ENCODE measurements at regions not wholly inside any gene's neighbourhood (a gene's known extent, or its start where the extent isn't known, plus 50 kb on each side); places are given as distances from the start of the nearest gene placed in this dataset.

GRCh38 chr2:72004976-72005375 lies 142.7 kb downstream of the CYP26B1 start:
- no peaks in the 10 kb centered on the region for H3K36me3 ChIP-seq
- no peaks in the 10 kb centered on the region for H3K9me3 ChIP-seq
- intact Hi-C loops (cut with DNase I; ENCODE audit: low total_unique reads): no loop called here
- peaks cover 0 to 7% (median 0%) of the 10 kb centered on the region in 4 donors for H3K4me1 ChIP-seq
- H3K27me3 ChIP-seq: peaks cover 0 to 21% (median 0%) of the 10 kb centered on the region in 3 donors
- no peak overlapping the region for H3K27ac ChIP-seq
- no peak overlapping the region for H3K4me3 ChIP-seq
- TF ChIP-seq EP300 (IDR thresholded peaks at IDR 0.05) (no peak), POLR2A (IDR thresholded peaks at IDR 0.05) (no peak), CTCF (IDR thresholded peaks at IDR 0.05) (no peak), POLR2AphosphoS5 (IDR thresholded peaks at IDR 0.05) (no peak)
- DNase-seq: peak in 1 of 2 donors; percentile 18
- 82 to 97% (median 88%) methylated on average over 6 of the region's 6 CpGs for WGBS, 5 donors

- 80 to 86% (median 85%) methylated on average over 7 of the region's 7 CpGs for WGBS, 5 donors
- Histone ChIP-seq H3K27ac (no peak overlapping the region), H3K9me3 (no peaks in the 10 kb centered on the region), H3K27me3 (peaks cover 0 to 24% (median 0%) of the 10 kb centered on the region in 3 donors), H3K4me1 (peaks cover 0 to 7% (median 0%) of the 10 kb centered on the region in 4 donors), H3K36me3 (no peaks in the 10 kb centered on the region), H3K4me3 (no peak overlapping the region)
- DNase-seq: no peak
- intact Hi-C loops (cut with DNase I; ENCODE audit: low total_unique reads): no loop called here
- TF ChIP-seq POLR2AphosphoS5 (IDR thresholded peaks at IDR 0.05): no peak
These were observed 143.3 kb downstream of the CYP26B1 start for GRCh38 chr2:72004201-72004915.

- Histone ChIP-seq H3K27ac (no peak overlapping the region), H3K9me3 (no peaks in the 10 kb centered on the region), H3K4me3 (no peak overlapping the region), H3K4me1 (peaks cover 0 to 7% (median 0%) of the 10 kb centered on the region in 4 donors), H3K36me3 (no peaks in the 10 kb centered on the region), H3K27me3 (peaks cover 0 to 20% (median 0%) of the 10 kb centered on the region in 3 donors)
- TF ChIP-seq EP300 (IDR thresholded peaks at IDR 0.05): no peak
- TF ChIP-seq CTCF (IDR thresholded peaks at IDR 0.05): no peak
- TF ChIP-seq POLR2AphosphoS5 (IDR thresholded peaks at IDR 0.05): no peak
- no peak for TF ChIP-seq POLR2A (IDR thresholded peaks at IDR 0.05)
- no peak for DNase-seq
- WGBS, 5 donors: 66 to 88% (median 79%) methylated on average over 3 of the region's 3 CpGs
- intact Hi-C loops (cut with DNase I; ENCODE audit: low total_unique reads): no loop called here
These were observed 143.9 kb downstream of the CYP26B1 start for GRCh38 chr2:72003796-72004195.

GRCh38 chr2:72003124-72003523 lies 144.5 kb downstream of the CYP26B1 start:
- DNase-seq: no peak
- TF ChIP-seq POLR2AphosphoS5 (IDR thresholded peaks at IDR 0.05) (no peak), CTCF (IDR thresholded peaks at IDR 0.05) (no peak), POLR2A (IDR thresholded peaks at IDR 0.05) (no peak), EP300 (IDR thresholded peaks at IDR 0.05) (no peak)
- Histone ChIP-seq H3K9me3 (no peaks in the 10 kb centered on the region), H3K4me1 (peaks cover 0 to 7% (median 0%) of the 10 kb centered on the region in 4 donors), H3K4me3 (no peak overlapping the region), H3K27me3 (peaks cover 0 to 20% (median 0%) of the 10 kb centered on the region in 3 donors), H3K36me3 (no peaks in the 10 kb centered on the region), H3K27ac (no peak overlapping the region)
- intact Hi-C loops (cut with DNase I; ENCODE audit: low total_unique reads): no loop called here
- 81 to 93% (median 90%) methylated on average over 8 of the region's 8 CpGs for WGBS, 5 donors

All from stomach (tissue), 8 donors.